SHP77 treated with DMSO at 0.1 percent for 48 hours (cell line): ENCODE measurements at regions not wholly inside any gene's neighbourhood (a gene's known extent, or its start where the extent isn't known, plus 50 kb on each side); places are given as distances from the start of the nearest gene placed in this dataset.
"Not testable (repeated sequence)": the region's sequence is repeated elsewhere in the genome, so short reads cannot be mapped to it uniquely, and the experiment has no call there.

Experiments
- DNase-seq: peaks from one replicate; lab custom pipeline; 2025; lab: John Stamatoyannopoulos, UW

- DNase-seq = no peak
Measured at GRCh38 chrX:40887476-40887875, 152.1 kb upstream of the MED14 start.

- DNase-seq = no peak
Measured at GRCh38 chrX:40891798-40892197, 156.5 kb upstream of the MED14 start.

GRCh38 chrX:40893251-40893910 lies 158.0 kb upstream of the MED14 start:
- DNase-seq = no peak

GRCh38 chrX:40895246-40895645 lies 159.9 kb upstream of the MED14 start:
- DNase-seq = no peak

GRCh38 chrX:40897718-40898270 lies 162.5 kb upstream of the MED14 start:
- no peak for DNase-seq

GRCh38 chrX:40904739-40905138 lies 169.4 kb upstream of the MED14 start:
- DNase-seq = not testable (repeated sequence)

- no peak for DNase-seq
Measured at GRCh38 chrX:40908026-40908425, 172.7 kb upstream of the MED14 start.

GRCh38 chrX:40908857-40909475 lies 173.6 kb upstream of the MED14 start:
- no peak for DNase-seq

- DNase-seq = no peak
Measured at GRCh38 chrX:40912166-40912565, 173.1 kb upstream of the USP9X start.

- DNase-seq = no peak
Measured at GRCh38 chrX:40912576-40912975, 172.7 kb upstream of the USP9X start.

- DNase-seq = no peak
Measured at GRCh38 chrX:40920351-40920750, 164.9 kb upstream of the USP9X start.

- no peak for DNase-seq
Measured at GRCh38 chrX:40922307-40922706, 162.9 kb upstream of the USP9X start.

GRCh38 chrX:40926739-40927427 lies 158.4 kb upstream of the USP9X start:
- DNase-seq = not testable (repeated sequence)

GRCh38 chrX:40928076-40928475 lies 157.2 kb upstream of the USP9X start:
- no peak for DNase-seq

- DNase-seq = no peak
Measured at GRCh38 chrX:40931921-40932320, 153.3 kb upstream of the USP9X start.

- DNase-seq = no peak
Measured at GRCh38 chrX:40933132-40933705, 152.0 kb upstream of the USP9X start.

GRCh38 chrX:40933706-40934425 lies 151.4 kb upstream of the USP9X start:
- no peak for DNase-seq

- DNase-seq = no peak
Measured at GRCh38 chrX:40936827-40937226, 148.4 kb upstream of the USP9X start.

GRCh38 chrX:40938423-40938822 lies 146.8 kb upstream of the USP9X start:
- no peak for DNase-seq

- no peak for DNase-seq
Measured at GRCh38 chrX:40943093-40943641, 142.1 kb upstream of the USP9X start.

GRCh38 chrX:40945361-40945713 lies 139.9 kb upstream of the USP9X start:
- DNase-seq = no peak

- no peak for DNase-seq
Measured at GRCh38 chrX:40947276-40947675, 138.0 kb upstream of the USP9X start.
